CD1c-positive myeloid dendritic cell (primary cell): ENCODE measurements at regions not wholly inside any gene's neighbourhood (a gene's known extent, or its start where the extent isn't known, plus 50 kb on each side); places are given as distances from the start of the nearest gene placed in this dataset.
"Not testable (repeated sequence)": the region's sequence is repeated elsewhere in the genome, so short reads cannot be mapped to it uniquely, and the experiment has no call there.

ENCODE experiments used
- DNase-seq: peaks from one replicate; pipeline ENCODE4 v3.0.0-alpha.2; 2016; ENCODE audit errors: extremely low spot score

DNA sequence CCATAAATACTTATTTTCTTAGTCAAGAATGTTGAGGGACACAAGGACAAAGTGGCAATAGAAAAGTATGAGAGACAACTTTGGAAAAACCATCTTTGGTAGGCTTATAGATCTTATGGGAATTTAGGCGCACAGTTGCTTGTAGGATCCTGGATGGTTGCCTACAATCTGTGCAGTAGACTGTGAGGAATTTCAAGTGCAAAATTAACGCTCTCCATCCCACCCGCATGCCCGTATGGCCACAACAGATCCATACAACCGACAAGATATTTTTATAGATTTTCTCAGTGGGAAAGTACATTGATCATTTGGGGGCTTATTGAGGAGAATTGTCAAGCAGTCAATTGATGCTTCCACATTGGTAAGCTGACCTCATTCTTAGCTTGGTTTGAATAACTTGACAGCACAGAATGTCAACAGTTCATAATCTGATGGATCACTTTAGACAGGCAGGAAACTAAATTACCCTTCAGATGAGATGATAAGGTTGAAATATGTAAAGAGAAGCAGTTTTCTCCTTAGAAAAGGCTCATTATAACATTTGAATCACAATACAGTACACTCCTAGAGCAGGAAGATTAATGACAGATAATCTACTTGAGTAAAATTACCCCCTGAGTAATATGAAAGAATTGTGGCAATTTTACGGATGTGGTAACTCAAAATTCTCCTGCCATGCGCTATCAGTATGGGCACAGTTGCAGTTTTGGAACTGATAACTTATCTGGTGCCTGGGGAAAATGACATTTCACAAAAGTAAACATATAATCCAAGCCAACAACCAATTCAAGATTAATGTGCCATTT is 479.7 kb downstream of the KIF20B start:
- DNase-seq = no peak

- no peak for DNase-seq
Measured at GRCh38 chr10:90192825-90193224, 491.4 kb downstream of the KIF20B start.

DNA sequence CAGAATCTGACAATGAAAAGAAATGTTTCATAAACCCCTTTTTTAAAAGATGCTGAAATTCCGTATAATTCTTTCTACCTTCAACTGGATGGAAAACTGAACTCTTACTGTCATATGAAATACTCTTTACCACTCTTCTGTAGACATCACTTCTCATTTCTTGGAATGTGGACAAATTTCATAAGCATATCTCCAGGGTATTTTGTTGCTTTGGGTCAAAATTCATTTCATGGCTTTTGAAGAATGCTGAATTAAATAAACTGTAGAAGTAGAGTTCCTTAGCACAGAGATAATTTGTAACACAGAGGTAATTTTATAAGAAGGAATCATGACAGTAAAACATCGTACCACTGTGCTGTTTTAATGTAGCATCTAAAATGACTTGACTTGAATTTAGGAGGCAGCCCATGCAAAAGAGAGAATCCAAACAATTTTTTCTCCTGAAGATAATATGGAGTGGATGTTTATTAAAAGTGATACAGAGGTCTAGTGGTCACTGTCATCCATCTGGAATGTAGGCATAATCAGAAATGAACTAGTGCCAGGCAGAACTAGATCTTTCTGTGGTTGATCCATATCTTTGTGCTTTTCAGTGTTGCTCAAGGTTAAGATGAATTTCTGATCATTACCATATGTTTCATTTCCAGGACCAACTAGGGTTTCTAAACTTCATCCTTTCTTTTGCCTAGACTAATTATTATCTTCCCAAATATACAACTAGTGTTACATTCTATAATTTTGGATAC is 492.0 kb downstream of the KIF20B start:
- no peak for DNase-seq

DNA sequence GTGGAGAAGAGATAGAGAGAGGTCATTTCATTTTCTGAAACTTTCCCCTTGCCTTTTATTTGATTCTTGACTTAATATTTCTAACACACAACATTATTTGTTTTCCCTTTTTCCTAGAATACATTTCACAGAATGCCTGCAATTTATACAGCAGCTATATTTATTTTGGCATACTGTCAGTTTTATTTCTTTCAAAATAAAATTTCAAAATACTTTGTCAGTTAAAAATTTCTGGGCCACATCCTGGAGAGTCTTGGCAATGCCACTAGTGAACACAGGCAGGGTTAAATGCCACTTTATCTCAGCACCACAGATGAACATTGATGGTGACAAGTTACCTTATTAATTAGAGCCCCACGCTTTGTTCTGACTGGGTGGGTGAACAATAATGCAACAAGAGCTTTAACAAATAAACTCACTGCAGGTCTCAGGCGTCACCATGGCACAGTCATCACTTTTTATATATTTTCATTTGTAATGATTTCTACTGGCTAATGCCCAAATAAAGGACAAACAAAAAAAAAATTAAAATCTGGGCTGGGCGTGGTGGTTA is 494.0 kb downstream of the KIF20B start:
- DNase-seq = no peak

DNA sequence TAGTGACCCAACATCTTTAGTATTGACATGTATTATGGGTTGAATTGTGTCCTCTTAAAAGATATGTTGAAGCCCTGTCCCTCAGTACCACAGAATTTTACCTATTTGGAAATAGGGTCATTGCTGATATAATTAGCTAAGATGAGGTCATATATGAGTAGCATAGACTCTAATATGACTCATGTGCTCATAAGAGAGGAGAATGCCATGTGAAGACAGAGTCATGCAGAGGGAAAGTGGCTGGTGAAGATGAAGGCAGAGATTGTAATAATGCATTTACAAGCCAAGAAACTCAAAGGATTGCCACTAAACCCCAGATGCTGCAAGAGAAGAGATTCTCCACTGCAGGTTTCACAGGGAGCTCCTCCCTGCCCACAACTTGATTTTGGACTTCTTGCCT is 496.4 kb downstream of the KIF20B start:
- DNase-seq = no peak

DNA sequence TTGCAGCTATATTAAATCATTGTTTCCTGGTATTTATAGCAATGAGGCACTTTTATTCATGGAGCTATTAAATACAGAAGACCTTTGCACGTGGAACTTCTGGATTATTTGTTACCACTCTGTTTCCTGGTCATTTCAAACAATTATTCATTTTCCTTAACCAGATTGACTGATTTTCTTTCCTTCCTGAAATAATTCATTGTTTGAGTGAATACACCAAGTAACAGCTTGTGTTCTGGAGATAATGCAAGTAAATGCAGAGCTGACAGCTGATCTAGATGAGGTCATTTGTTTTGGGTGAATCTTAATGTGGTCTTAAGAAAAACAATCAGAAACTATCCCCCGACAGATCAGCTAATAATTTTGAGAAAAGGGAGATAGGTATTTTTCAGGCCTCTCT is 497.7 kb downstream of the KIF20B start:
- no peak for DNase-seq

- DNase-seq = no peak
Measured at GRCh38 chr10:90199513-90199912, 498.1 kb downstream of the KIF20B start.

DNA sequence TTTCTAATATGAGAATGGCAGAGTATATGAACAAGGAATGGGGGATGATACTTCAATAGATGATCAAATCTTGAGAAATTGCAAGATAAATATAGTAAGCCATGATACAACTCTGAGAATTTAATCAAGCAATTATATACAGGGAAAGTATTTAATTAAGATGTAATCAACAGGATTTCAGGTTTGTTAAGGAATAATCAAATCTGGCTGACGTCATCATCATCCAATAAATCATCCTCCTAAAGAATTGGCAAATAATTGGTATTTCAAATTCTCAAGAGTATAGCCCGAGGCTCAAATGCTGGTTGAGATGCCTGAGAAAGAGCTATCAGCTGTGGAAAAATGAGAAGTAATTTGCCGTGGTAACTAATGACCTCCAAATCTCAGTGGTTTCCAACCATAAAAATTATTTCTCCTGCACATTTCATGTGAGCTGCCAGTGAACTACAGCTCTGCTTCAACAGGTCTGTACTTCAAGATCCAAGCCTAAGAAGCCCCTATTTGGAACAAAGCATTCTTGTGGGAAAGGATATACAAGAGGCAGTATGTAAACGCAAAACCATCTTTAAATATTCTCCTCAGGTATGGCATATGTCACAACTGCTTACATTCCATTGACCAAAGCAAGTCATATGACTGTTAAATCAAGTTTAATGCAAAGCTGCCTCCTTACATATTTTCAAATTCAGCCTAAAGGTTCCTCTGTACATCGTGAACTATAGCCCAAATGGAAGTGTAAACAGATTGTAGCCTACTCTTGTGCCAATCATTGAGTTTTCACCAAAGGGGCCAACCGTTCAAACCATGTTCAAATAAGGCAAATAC is 503.0 kb downstream of the KIF20B start:
- no peak for DNase-seq

GRCh38 chr10:90204956-90205314 is 503.5 kb downstream of the KIF20B start:
- no peak for DNase-seq

DNA sequence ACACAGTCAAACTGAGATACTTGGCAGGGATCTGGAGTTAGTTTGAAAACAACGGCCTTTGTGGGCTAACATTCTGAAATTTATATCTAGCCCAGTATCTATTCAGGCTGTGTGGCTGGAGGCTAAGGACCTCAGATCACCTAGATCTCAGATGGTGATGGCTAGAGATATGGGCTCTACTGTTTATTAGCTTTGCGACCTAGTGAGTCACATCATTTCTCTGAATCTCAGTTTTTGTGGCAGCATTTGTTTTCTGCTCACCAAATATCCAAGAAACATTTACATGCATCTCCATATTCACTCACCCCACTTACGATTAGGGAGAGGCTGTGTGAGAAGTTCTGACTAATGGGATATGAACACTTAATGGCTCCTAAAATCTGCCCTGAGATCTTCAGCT is 503.9 kb downstream of the KIF20B start:
- DNase-seq = no peak

- no peak for DNase-seq
Measured at GRCh38 chr10:90213346-90213745, 512.0 kb downstream of the KIF20B start.

GRCh38 chr10:90218846-90219245 is 517.5 kb downstream of the KIF20B start:
- DNase-seq = no peak

GRCh38 chr10:90222372-90222771 is 521.0 kb downstream of the KIF20B start:
- DNase-seq = no peak

DNA sequence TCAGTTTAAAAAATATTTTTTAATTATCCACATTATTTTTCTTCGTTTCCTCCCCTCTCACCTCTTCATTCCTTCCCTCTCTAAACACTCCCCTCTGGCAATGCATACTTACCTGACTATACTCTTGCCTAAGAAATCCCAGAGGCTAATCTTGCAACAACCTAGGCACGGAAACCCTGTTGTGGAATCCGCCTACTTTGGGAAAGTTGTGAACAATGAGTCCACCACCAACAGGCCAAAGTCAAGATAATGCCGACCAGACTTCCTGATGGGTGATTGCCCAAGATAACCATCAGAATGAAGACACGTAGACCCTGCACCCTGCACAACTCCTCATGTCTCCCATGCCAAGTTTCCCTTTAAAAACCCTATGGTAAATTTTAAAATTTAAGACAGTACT is 521.5 kb downstream of the KIF20B start:
- DNase-seq = no peak

- no peak for DNase-seq
Measured at GRCh38 chr10:90224791-90225566, 523.6 kb downstream of the KIF20B start.

DNA sequence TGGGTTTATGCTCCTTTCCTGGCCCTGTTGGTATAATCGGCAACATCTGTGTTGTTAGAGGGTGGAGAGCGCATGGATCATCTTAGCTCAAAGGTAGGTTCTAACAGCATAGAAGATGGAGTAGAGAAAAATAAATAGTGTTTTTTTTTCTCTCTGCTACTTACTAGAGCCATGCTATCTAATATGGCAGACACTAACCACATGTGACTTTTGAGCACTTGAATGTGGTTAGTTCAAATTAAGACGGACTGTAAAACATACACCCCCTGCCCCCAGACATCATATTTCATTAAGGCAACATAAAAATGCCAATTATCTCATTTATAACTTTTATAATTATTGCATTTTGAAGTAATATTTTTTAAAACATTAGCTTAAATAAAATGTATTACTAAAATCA is 525.1 kb downstream of the KIF20B start:
- DNase-seq = no peak

- no peak for DNase-seq
Measured at GRCh38 chr10:90227217-90227656, 525.8 kb downstream of the KIF20B start.

GRCh38 chr10:90227786-90228185 is 526.4 kb downstream of the KIF20B start:
- no peak for DNase-seq

- DNase-seq = no peak
Measured at GRCh38 chr10:90229486-90229885, 528.1 kb downstream of the KIF20B start.

DNA sequence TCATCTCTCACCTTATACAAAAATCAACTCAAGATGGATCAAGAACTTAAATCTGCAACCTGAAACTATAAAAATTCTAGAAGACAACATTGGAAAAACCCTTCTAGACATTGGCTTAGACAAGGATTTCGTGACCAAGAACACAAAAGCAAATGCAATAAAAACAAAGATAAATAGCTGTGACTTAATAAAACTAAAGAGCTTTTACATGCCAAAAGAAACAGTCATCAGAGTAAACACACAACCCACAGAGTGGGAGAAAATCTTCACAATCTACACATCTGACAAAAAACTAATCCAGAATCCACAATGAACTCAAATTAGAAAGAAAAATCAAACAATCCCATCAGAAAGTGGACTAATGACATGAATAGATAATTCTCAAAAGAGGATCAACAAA is 532.4 kb downstream of the KIF20B start:
- not testable (repeated sequence) for DNase-seq

- DNase-seq = no peak
Measured at GRCh38 chr10:90245623-90246022, 544.2 kb downstream of the KIF20B start.
